IMR-90 (cell line): ENCODE measurements at regions not wholly inside any gene's neighbourhood (a gene's known extent, or its start where the extent isn't known, plus 50 kb on each side); places are given as distances from the start of the nearest gene placed in this dataset.

Source experiments
- FOS ChIP-seq: fragments of 150-350 bp; IDR thresholded peaks from 2 replicates; pipeline ENCODE4 v1.6.1; 2016; ENCODE audit warnings: low read depth, low read length
- MAFK ChIP-seq: IDR thresholded peaks from 2 replicates; pipeline ENCODE4 v1.6.1; 2012; ENCODE audit warnings: low read depth, low read length, improper control_type of control experiment
- MXI1 ChIP-seq: IDR thresholded peaks from 2 replicates; pipeline ENCODE4 v1.6.1; 2012; ENCODE audit warnings: low read depth, mild to moderate bottlenecking, low read length, moderate library complexity, borderline replicate concordance
- RAD21 ChIP-seq: IDR thresholded peaks from 2 replicates; pipeline ENCODE4 v1.6.1; 2012; ENCODE audit warnings: low read length, improper control_type of control experiment
- SMC3 ChIP-seq: fragments of 150-350 bp; IDR thresholded peaks from 2 replicates; pipeline ENCODE4 v1.6.1; 2016; ENCODE audit warnings: low read depth, mild to moderate bottlenecking, antibody characterized with exemption, low read length, moderate library complexity
- TF ChIP-seq, protein P1 (sequence below): conservative IDR thresholded peaks from 2 replicates; pipeline ENCODE4 v1.5.1; 2012; ENCODE audit warnings: mild to moderate bottlenecking, low read depth, low read length, improper control_type of control experiment

DNA sequence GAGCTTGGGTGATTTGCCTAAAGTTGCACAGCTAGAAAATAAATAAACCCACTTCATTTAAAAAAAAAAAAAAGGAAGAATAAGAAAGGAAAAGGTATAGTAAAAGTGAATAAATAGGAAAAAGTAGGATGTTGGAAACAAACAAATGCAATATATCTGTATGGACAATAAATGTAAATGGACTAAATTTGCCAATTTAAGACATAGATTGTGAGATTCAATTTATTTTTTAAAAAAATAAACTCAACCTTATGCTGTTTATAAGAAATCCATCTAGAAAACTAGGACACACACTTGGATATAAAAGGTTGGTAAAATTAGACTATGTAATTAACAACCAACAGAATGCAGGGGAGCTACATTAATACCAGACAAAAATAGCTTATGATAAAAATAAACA lies 300.0 kb downstream of the AJAP1 start:
- TF ChIP-seq MXI1 (no peak), RAD21 (no peak), FOS (no peak), SMC3 (no peak), MAFK (no peak)
- TF ChIP-seq, protein P1, sequence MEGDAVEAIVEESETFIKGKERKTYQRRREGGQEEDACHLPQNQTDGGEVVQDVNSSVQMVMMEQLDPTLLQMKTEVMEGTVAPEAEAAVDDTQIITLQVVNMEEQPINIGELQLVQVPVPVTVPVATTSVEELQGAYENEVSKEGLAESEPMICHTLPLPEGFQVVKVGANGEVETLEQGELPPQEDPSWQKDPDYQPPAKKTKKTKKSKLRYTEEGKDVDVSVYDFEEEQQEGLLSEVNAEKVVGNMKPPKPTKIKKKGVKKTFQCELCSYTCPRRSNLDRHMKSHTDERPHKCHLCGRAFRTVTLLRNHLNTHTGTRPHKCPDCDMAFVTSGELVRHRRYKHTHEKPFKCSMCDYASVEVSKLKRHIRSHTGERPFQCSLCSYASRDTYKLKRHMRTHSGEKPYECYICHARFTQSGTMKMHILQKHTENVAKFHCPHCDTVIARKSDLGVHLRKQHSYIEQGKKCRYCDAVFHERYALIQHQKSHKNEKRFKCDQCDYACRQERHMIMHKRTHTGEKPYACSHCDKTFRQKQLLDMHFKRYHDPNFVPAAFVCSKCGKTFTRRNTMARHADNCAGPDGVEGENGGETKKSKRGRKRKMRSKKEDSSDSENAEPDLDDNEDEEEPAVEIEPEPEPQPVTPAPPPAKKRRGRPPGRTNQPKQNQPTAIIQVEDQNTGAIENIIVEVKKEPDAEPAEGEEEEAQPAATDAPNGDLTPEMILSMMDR: no peak
